HG02642 (cell line): ENCODE measurements at regions not wholly inside any gene's neighbourhood (a gene's known extent, or its start where the extent isn't known, plus 50 kb on each side); places are given as distances from the start of the nearest gene placed in this dataset.

Experiments used
- ATAC-seq: cut with Tn5 transposase; IDR thresholded peaks from one replicate; pipeline ENCODE4 v1.9.1; 2021; ENCODE audit warnings: mild to moderate bottlenecking; ENCODE audit not compliant: unreplicated experiment, poor library complexity

GRCh38 chr3:21152555-21152954, 598.5 kb downstream of the ZNF385D start:
- no peak for ATAC-seq

- ATAC-seq: no peak
These were observed 608.1 kb downstream of the ZNF385D start for GRCh38 chr3:21142949-21143348.

- no peak for ATAC-seq
These were observed 609.0 kb downstream of the ZNF385D start for GRCh38 chr3:21142031-21142430.

- ATAC-seq: no peak
These were observed 610.2 kb downstream of the ZNF385D start for GRCh38 chr3:21140785-21141184.

GRCh38 chr3:21138085-21138484, 612.9 kb downstream of the ZNF385D start:
- ATAC-seq: no peak

- ATAC-seq: no peak
These were observed 618.1 kb downstream of the ZNF385D start for GRCh38 chr3:21132896-21133295.

GRCh38 chr3:21120826-21121225, 630.2 kb downstream of the ZNF385D start:
- no peak for ATAC-seq

- ATAC-seq: no peak
These were observed 633.6 kb downstream of the ZNF385D start for GRCh38 chr3:21117370-21117769.

- no peak for ATAC-seq
These were observed 642.0 kb downstream of the ZNF385D start for GRCh38 chr3:21109056-21109455.

- ATAC-seq: no peak
These were observed 645.2 kb downstream of the ZNF385D start for GRCh38 chr3:21105784-21106183.

- no peak for ATAC-seq
These were observed 650.2 kb downstream of the ZNF385D start for GRCh38 chr3:21100656-21101359.

- ATAC-seq: no peak
These were observed 656.3 kb downstream of the ZNF385D start for GRCh38 chr3:21094686-21095085.

- no peak for ATAC-seq
These were observed 677.4 kb downstream of the ZNF385D start for GRCh38 chr3:21073561-21073960.

- ATAC-seq: no peak
These were observed 683.8 kb downstream of the ZNF385D start for GRCh38 chr3:21067031-21067813.

- ATAC-seq: no peak
These were observed 688.1 kb downstream of the ZNF385D start for GRCh38 chr3:21062831-21063294.

- no peak for ATAC-seq
These were observed 691.6 kb downstream of the ZNF385D start for GRCh38 chr3:21059404-21059803.

- ATAC-seq: no peak
These were observed 694.7 kb downstream of the ZNF385D start for GRCh38 chr3:21056293-21056692.

- no peak for ATAC-seq
These were observed 696.0 kb downstream of the ZNF385D start for GRCh38 chr3:21055015-21055414.

- ATAC-seq: no peak
These were observed 696.9 kb downstream of the ZNF385D start for GRCh38 chr3:21054064-21054463.

- ATAC-seq: no peak
These were observed 701.5 kb downstream of the ZNF385D start for GRCh38 chr3:21049334-21050062.

GRCh38 chr3:21043139-21043538, 707.9 kb downstream of the ZNF385D start:
- ATAC-seq: no peak
